GM18909 (cell line): ENCODE measurements at regions not wholly inside any gene's neighbourhood (a gene's known extent, or its start where the extent isn't known, plus 50 kb on each side); places are given as distances from the start of the nearest gene placed in this dataset.

Experiments used
- ATAC-seq: cut with Tn5 transposase; IDR thresholded peaks from one replicate; pipeline ENCODE4 v1.9.1; 2021; ENCODE audit warnings: mild to moderate bottlenecking; ENCODE audit not compliant: unreplicated experiment, poor library complexity

- ATAC-seq: no peak
Measured at GRCh38 chr2:23112517-23112916, 272.5 kb upstream of the KLHL29 start.

- no peak for ATAC-seq
Measured at GRCh38 chr2:23114299-23114698, 270.7 kb upstream of the KLHL29 start.

GRCh38 chr2:23118313-23118712 is 266.7 kb upstream of the KLHL29 start:
- ATAC-seq: no peak

- no peak for ATAC-seq
Measured at GRCh38 chr2:23118894-23119293, 266.1 kb upstream of the KLHL29 start.

- ATAC-seq: no peak
Measured at GRCh38 chr2:23120161-23120560, 264.8 kb upstream of the KLHL29 start.

GRCh38 chr2:23121968-23122648 is 262.9 kb upstream of the KLHL29 start:
- ATAC-seq: no peak

GRCh38 chr2:23122681-23123215 is 262.2 kb upstream of the KLHL29 start:
- no peak for ATAC-seq

- no peak for ATAC-seq
Measured at GRCh38 chr2:23123686-23124085, 261.3 kb upstream of the KLHL29 start.

- no peak for ATAC-seq
Measured at GRCh38 chr2:23124214-23124750, 260.7 kb upstream of the KLHL29 start.

- ATAC-seq: no peak
Measured at GRCh38 chr2:23127465-23127864, 257.5 kb upstream of the KLHL29 start.

GRCh38 chr2:23128684-23129292 is 256.2 kb upstream of the KLHL29 start:
- ATAC-seq: no peak

- ATAC-seq: no peak
Measured at GRCh38 chr2:23131066-23131575, 253.9 kb upstream of the KLHL29 start.

GRCh38 chr2:23132000-23132399 is 253.0 kb upstream of the KLHL29 start:
- no peak for ATAC-seq

- no peak for ATAC-seq
Measured at GRCh38 chr2:23132823-23133595, 252.0 kb upstream of the KLHL29 start.

- no peak for ATAC-seq
Measured at GRCh38 chr2:23134726-23135125, 250.3 kb upstream of the KLHL29 start.

GRCh38 chr2:23135481-23136100 is 249.4 kb upstream of the KLHL29 start:
- ATAC-seq: no peak

GRCh38 chr2:23137166-23137565 is 247.8 kb upstream of the KLHL29 start:
- ATAC-seq: no peak

- no peak for ATAC-seq
Measured at GRCh38 chr2:23138701-23139100, 246.3 kb upstream of the KLHL29 start.

- ATAC-seq: no peak
Measured at GRCh38 chr2:23145460-23145859, 239.5 kb upstream of the KLHL29 start.

- no peak for ATAC-seq
Measured at GRCh38 chr2:23146011-23146410, 239.0 kb upstream of the KLHL29 start.
